ENCODE measurements at regions not wholly inside any gene's neighbourhood (a gene's known extent, or its start where the extent isn't known, plus 50 kb on each side); places are given as distances from the start of the nearest gene placed in this dataset.

- no peak for TF ChIP-seq POLR2A (IDR thresholded peaks at IDR 0.05)
- TF ChIP-seq, protein P1, sequence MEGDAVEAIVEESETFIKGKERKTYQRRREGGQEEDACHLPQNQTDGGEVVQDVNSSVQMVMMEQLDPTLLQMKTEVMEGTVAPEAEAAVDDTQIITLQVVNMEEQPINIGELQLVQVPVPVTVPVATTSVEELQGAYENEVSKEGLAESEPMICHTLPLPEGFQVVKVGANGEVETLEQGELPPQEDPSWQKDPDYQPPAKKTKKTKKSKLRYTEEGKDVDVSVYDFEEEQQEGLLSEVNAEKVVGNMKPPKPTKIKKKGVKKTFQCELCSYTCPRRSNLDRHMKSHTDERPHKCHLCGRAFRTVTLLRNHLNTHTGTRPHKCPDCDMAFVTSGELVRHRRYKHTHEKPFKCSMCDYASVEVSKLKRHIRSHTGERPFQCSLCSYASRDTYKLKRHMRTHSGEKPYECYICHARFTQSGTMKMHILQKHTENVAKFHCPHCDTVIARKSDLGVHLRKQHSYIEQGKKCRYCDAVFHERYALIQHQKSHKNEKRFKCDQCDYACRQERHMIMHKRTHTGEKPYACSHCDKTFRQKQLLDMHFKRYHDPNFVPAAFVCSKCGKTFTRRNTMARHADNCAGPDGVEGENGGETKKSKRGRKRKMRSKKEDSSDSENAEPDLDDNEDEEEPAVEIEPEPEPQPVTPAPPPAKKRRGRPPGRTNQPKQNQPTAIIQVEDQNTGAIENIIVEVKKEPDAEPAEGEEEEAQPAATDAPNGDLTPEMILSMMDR (IDR thresholded peaks at IDR 0.05) = no peak
- Histone ChIP-seq H3K4me3 (no peak overlapping the region), H3K9me3 (no peaks in the 10 kb centered on the region), H3K4me1 (no peaks in the 10 kb centered on the region), H3K27ac (no peak overlapping the region), H3K27me3 (no peaks in the 10 kb centered on the region), H3K36me3 (ENCODE audit: low read depth, missing control alignments) (no peaks in the 10 kb centered on the region)
- no peak for DNase-seq
- intact Hi-C loops (cut with DNase I; ENCODE audit: low total_unique reads) = no loop called here
- 68 to 75% methylated on average over 7 of the region's 7 CpGs for WGBS, 2 donors
Observed at GRCh38 chr12:67034110-67034879, 234.9 kb upstream of the CAND1 start.

DNA sequence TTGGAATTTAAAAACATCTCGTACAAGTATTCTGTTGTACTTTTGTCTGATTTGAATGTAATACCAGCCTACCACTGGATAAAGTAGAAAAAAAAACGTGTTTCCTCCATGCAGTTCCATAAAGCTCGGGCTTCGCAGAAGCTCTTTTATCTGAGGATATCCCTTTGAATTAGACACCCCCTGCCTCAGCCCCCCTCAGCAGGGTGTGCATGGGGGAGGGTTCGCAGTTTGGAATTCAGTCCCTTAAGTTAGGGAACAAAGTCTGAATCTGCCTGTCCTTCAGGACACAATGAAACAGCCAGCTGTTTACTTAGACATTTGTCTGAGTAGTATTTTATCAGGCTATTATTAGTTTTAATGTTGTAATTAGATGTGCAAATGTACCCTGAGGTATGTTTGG lies 234.0 kb upstream of the CAND1 start:
- H3K4me1 ChIP-seq = no peaks in the 10 kb centered on the region
- H3K27me3 ChIP-seq = no peaks in the 10 kb centered on the region
- DNase-seq = no peak
- TF ChIP-seq, protein P1 (IDR thresholded peaks at IDR 0.05) = no peak
- no peak for TF ChIP-seq POLR2A (IDR thresholded peaks at IDR 0.05)
- no peak overlapping the region for H3K4me3 ChIP-seq
- H3K27ac ChIP-seq = no peak overlapping the region
- 40 to 50% methylated on average over 5 of the region's 5 CpGs for WGBS, 2 donors
- H3K36me3 ChIP-seq (ENCODE audit: low read depth, missing control alignments) = no peaks in the 10 kb centered on the region
- H3K9me3 ChIP-seq = no peaks in the 10 kb centered on the region
- intact Hi-C loops (cut with DNase I; ENCODE audit: low total_unique reads) = no loop called here

- TF ChIP-seq POLR2A (IDR thresholded peaks at IDR 0.05) = no peak
- Histone ChIP-seq H3K27ac (no peak overlapping the region), H3K4me3 (no peak overlapping the region), H3K27me3 (no peaks in the 10 kb centered on the region), H3K36me3 (ENCODE audit: low read depth, missing control alignments) (no peaks in the 10 kb centered on the region), H3K4me1 (peaks cover 2% of the 10 kb centered on the region), H3K9me3 (no peaks in the 10 kb centered on the region)
- WGBS, 2 donors = 92 to 95% methylated on average over 2 of the region's 2 CpGs
- DNase-seq = no peak
- intact Hi-C loops (cut with DNase I; ENCODE audit: low total_unique reads) = no loop called here
Observed at GRCh38 chr12:67038486-67038885, 230.7 kb upstream of the CAND1 start.

DNA sequence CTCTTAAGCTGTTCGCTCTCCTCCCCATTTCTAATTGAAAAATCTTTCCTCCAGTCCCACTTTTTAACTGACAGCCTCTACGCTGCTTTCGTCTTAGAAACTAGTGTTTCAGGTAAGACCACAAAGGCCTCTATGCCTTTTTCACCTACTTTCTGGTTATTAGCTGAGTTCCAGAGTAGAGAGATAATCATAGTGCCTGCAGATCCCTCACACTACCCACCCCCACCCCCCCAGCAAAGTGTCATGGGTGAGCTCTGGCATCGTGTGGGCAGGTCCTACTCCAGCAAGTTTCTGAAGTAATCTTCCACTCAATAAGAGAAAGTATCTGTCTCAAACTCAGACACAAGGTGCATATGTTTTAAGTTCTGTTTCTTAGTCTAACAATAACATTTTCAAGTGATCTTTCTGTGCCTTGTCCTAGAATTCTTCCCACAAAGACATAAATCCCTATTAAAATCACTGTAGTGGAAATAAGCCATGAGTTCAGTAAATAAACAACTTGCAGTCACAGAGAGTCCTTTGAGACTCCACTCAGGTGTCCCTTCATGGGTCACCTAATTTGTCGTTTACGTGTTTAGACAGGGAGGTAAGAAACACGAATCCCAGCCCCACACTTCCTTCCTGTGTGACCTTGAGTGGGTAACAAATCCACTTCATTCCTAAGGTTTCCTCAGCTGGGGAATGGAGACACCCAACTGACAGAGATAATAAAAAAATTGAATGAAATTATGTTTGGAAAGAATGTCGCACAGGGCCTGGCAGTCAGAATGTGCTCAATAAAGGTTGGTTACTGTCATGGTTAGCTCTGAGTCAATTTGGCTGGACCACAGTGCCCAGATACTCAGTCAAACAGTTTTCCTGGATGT lies 228.9 kb upstream of the CAND1 start:
- WGBS, 2 donors = 65% methylated on average over 8 of the region's 8 CpGs
- H3K36me3 ChIP-seq (ENCODE audit: low read depth, missing control alignments) = no peaks in the 10 kb centered on the region
- no peaks in the 10 kb centered on the region for H3K27me3 ChIP-seq
- H3K9me3 ChIP-seq = no peaks in the 10 kb centered on the region
- peaks cover 11% of the 10 kb centered on the region for H3K4me1 ChIP-seq
- intact Hi-C loops (cut with DNase I; ENCODE audit: low total_unique reads) = no loop called here
- no peak overlapping the region for H3K27ac ChIP-seq
- no peak overlapping the region for H3K4me3 ChIP-seq
- no peak for DNase-seq
- no peak for TF ChIP-seq POLR2A (IDR thresholded peaks at IDR 0.05)
- TF ChIP-seq, protein P1 (IDR thresholded peaks at IDR 0.05) = no peak

DNA sequence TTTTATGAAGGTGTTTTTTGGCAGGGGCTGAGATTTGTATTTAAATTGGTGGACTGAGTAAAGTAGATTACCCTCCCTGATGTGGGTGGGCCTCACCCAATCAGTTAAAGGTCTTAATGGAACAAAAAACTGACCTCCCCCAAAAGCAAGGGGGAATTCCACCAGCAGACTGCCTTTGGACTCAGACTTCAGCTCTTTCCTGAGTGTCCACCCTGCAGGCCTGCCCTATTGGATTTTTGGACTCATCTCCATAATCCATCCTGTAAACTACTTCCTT lies 228.4 kb upstream of the CAND1 start:
- intact Hi-C loops (cut with DNase I; ENCODE audit: low total_unique reads) = no loop called here

More for the DNA sequence above, 228.4 kb upstream of the CAND1 start:
- H3K4me3 ChIP-seq = no peak overlapping the region
- H3K27me3 ChIP-seq = no peaks in the 10 kb centered on the region
- H3K9me3 ChIP-seq = no peaks in the 10 kb centered on the region
- TF ChIP-seq, protein P1 (IDR thresholded peaks at IDR 0.05) = no peak
- no peak for TF ChIP-seq POLR2A (IDR thresholded peaks at IDR 0.05)
- no peaks in the 10 kb centered on the region for H3K36me3 ChIP-seq (ENCODE audit: low read depth, missing control alignments)
- DNase-seq = no peak
- H3K27ac ChIP-seq = no peak overlapping the region
- peaks cover 11% of the 10 kb centered on the region for H3K4me1 ChIP-seq

All from testis (tissue), 2 donors.